NCI-H446 (cell line): ENCODE measurements at regions not wholly inside any gene's neighbourhood (a gene's known extent, or its start where the extent isn't known, plus 50 kb on each side); places are given as distances from the start of the nearest gene placed in this dataset.

Experiments
- DNase-seq, 2 experiments: peaks; one replicate each; lab custom pipeline; 2025; lab: John Stamatoyannopoulos, UW

- DNase-seq: no peak
Observed at GRCh38 chrX:20522420-20522819, 255.7 kb upstream of the RPS6KA3 start.

- no peak for DNase-seq
Observed at GRCh38 chrX:20521222-20521621, 254.5 kb upstream of the RPS6KA3 start.

- no peak for DNase-seq
Observed at GRCh38 chrX:20519826-20520225, 253.1 kb upstream of the RPS6KA3 start.

GRCh38 chrX:20519146-20519545 lies 252.4 kb upstream of the RPS6KA3 start:
- DNase-seq: no peak

GRCh38 chrX:20517565-20517964 lies 250.9 kb upstream of the RPS6KA3 start:
- peak; percentile 28 to 65 for DNase-seq

GRCh38 chrX:20515841-20516461 lies 249.2 kb upstream of the RPS6KA3 start:
- no peak for DNase-seq

GRCh38 chrX:20514358-20514757 lies 247.6 kb upstream of the RPS6KA3 start:
- peak in 1 of 2 experiments; percentile 45 for DNase-seq

- no peak for DNase-seq
Observed at GRCh38 chrX:20513185-20513584, 246.5 kb upstream of the RPS6KA3 start.

- DNase-seq: no peak
Observed at GRCh38 chrX:20511792-20512191, 245.1 kb upstream of the RPS6KA3 start.

GRCh38 chrX:20507901-20508620 lies 241.4 kb upstream of the RPS6KA3 start:
- peak; percentile 42 to 79 for DNase-seq

- no peak for DNase-seq
Observed at GRCh38 chrX:20506739-20507138, 240.0 kb upstream of the RPS6KA3 start.

- DNase-seq: no peak
Observed at GRCh38 chrX:20500949-20501348, 234.2 kb upstream of the RPS6KA3 start.

GRCh38 chrX:20500171-20500865 lies 233.6 kb upstream of the RPS6KA3 start:
- no peak for DNase-seq

- DNase-seq: no peak
Observed at GRCh38 chrX:20499763-20500162, 233.1 kb upstream of the RPS6KA3 start.

GRCh38 chrX:20498851-20499635 lies 232.3 kb upstream of the RPS6KA3 start:
- DNase-seq: no peak

- no peak for DNase-seq
Observed at GRCh38 chrX:20495575-20495974, 228.9 kb upstream of the RPS6KA3 start.

- no peak for DNase-seq
Observed at GRCh38 chrX:20488473-20488872, 221.8 kb upstream of the RPS6KA3 start.

- peak in 1 of 2 experiments; percentile 48 for DNase-seq
Observed at GRCh38 chrX:20487227-20487626, 220.5 kb upstream of the RPS6KA3 start.

GRCh38 chrX:20481632-20482031 lies 214.9 kb upstream of the RPS6KA3 start:
- no peak for DNase-seq

GRCh38 chrX:20479896-20480295 lies 213.2 kb upstream of the RPS6KA3 start:
- DNase-seq: no peak

- no peak for DNase-seq
Observed at GRCh38 chrX:20479048-20479447, 212.3 kb upstream of the RPS6KA3 start.

- no peak for DNase-seq
Observed at GRCh38 chrX:20477836-20478524, 211.3 kb upstream of the RPS6KA3 start.
